Right renal pelvis (tissue), 4 donors: ENCODE measurements at regions not wholly inside any gene's neighbourhood (a gene's known extent, or its start where the extent isn't known, plus 50 kb on each side); places are given as distances from the start of the nearest gene placed in this dataset.

Experiments
- DNase-seq, 4 donors: peaks; one replicate each; pipeline ENCODE4 v3.0.0-alpha.2; 2013; ENCODE audit warnings: low read depth in 4 of 4, low spot score in 3 of 4, missing footprints in 1 of 4

DNA sequence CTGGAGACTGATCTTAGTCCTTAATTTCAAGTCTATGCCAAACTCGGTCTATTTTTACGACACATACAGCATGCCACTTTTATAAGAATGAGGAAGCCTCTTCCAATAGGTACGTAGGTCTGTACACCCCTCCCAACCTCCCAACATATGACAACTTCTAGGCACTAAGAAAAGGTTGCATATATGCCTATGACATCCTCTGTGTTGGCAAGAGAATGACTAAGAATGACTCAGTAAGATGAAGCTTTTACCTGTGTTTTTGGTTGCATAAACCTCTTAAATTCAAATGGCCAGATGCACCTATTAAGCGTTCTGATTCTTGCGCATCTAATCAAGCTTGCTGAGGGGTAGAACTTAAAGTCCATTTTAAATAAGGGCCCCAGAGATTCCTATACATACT is 586.4 kb upstream of the ZEB2 start:
- no peak for DNase-seq

GRCh38 chr2:145102706-145103105 is 582.8 kb upstream of the ZEB2 start:
- DNase-seq = no peak

- DNase-seq = no peak
Observed at GRCh38 chr2:145100301-145100700, 580.4 kb upstream of the ZEB2 start.

- no peak for DNase-seq
Observed at GRCh38 chr2:145096582-145096981, 576.7 kb upstream of the ZEB2 start.

DNA sequence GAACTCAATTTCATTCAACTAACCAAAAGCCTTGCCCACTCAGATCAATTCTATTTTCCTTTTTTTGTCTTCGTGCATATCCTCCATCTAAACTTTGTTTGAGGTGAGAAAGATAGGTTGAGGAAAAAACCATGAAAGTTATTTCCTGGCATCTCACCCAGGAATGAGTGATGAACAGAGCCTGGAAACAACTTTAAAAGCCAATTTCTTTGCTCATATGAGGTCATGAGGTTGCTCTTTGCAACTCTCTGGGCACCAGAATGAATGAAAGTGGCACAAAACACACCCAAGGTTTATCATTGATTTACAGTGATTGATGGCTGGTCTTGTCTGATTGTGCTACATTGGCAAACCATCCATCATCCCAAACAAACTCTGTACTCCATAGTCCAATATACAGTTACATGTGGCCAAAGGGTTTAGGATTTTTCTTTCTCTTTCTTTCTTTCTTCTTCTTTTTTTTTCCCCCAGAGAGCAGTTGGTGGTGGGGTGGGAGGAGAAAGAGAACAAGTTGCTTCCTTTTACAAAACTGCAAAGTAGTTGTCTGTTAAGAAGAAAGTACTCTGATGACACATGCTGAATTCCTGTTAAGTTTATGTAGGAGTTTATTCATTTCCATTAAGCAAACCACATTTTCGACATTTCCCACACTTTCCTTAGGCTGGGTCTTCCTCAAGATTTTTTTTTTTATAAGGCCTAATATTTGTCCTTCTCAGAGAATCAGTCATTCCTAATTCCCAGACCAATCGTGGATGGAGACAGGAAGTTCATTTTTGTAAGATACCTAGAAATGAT is 575.9 kb upstream of the ZEB2 start:
- DNase-seq = no peak

DNA sequence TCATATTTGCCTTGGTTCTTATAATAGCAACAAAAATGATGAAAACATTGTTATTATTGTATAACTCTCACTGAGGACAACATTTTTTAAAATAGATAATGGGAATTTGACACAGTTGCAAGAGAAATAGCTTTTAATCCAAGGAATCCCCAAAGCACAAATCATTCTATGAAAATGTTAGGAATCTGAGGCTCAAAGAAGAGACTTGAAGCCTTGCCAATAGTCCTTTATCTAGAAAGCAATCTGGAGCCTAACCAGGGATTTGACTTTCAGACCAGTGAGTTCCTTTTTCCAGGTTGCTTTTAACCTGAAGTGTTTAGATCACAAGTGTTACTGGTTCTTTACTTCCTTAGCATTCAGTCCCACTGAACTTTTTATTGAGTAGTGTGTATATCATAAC is 574.5 kb upstream of the ZEB2 start:
- no peak for DNase-seq

GRCh38 chr2:145091967-145092366 is 572.0 kb upstream of the ZEB2 start:
- no peak for DNase-seq

DNA sequence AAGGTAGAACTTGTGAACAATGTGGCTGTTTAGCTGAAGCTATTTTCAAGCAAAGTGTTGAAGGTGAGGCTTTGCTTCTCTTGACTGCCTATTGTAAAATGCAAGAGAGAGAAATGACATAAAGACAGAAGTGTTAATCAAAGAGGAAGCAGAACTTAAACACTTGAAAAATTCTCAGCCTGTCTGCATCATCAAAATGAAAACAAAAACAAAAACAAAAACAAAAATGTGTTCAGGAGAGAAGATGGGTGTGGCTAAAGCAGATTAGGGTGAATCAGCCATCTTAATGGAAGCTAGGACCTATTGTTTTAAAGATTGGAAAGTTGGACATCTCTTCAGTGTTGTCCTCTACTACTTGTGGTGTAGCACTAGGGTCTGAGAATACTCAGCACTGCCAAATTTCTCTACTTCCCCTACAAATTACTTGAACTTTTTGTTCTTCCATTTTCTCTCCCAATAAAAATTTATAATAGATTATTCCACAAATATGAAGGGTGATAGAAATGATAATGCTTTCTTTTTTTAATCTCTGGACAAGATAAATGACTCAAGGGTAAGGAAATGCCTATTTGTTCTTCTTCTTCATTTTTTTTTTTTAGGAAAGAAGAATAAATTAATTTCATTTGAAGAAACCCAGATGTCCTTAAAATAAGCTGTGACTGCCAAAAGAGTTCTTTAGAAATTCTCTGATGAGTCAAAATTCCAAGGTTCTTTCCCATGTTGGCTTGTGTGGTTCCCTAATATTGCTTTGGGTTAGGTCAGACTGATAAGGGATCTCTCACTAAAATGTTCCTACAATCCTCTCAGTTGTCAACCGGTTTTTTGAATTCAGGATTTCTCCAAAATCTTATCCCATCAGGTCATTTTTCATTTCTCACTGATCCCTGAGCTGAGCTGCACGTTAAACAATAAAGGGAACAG is 571.2 kb upstream of the ZEB2 start:
- no peak for DNase-seq

DNA sequence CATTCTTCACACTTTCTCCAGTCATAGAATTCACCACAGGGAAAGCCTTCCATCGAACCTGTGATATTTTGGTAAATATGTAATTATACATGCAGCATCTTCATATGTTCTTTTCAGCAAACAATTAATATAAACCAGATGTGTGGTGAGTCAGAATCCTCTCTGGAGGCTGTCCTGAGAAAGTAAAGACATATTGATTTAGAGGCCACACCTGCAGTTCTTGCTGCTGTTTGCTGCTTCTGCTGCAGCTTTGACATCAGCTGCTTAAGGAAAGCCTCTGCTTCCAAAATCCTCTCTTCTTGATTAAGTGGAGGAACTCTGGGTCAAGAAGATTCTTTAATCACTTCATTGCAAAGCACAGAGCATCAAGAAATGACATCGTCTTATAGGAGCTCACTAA is 568.8 kb upstream of the ZEB2 start:
- no peak for DNase-seq

DNA sequence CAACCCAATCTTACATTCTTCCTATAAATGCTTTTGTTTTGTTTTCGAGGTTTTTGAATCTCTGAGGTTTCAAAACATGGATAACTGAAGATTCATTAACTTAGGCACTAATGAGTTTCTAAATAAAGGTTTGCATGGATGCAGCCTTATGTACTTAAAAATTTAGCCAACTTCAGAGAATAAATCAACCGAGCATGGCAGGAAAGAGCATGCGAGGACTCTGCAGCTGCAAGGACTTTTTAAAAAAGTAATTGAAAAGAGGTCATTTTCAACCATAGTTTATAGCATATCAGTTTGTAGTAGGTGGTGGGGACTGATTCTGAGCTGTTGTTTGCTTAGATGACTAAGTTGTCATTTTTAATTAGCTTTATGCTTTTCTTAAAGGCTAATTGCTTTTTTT is 567.0 kb upstream of the ZEB2 start:
- no peak for DNase-seq

GRCh38 chr2:145085612-145086011 is 565.7 kb upstream of the ZEB2 start:
- no peak for DNase-seq

GRCh38 chr2:145080426-145080825 is 560.5 kb upstream of the ZEB2 start:
- no peak for DNase-seq

GRCh38 chr2:145079641-145080040 is 559.7 kb upstream of the ZEB2 start:
- no peak for DNase-seq

GRCh38 chr2:145078923-145079322 is 559.0 kb upstream of the ZEB2 start:
- DNase-seq = no peak

- DNase-seq = no peak
Observed at GRCh38 chr2:145076085-145076484, 556.2 kb upstream of the ZEB2 start.

- DNase-seq = no peak
Observed at GRCh38 chr2:145075454-145076062, 555.6 kb upstream of the ZEB2 start.

- DNase-seq = no peak
Observed at GRCh38 chr2:145070703-145071102, 550.8 kb upstream of the ZEB2 start.

GRCh38 chr2:145068509-145068908 is 548.6 kb upstream of the ZEB2 start:
- no peak for DNase-seq

GRCh38 chr2:145067549-145068030 is 547.7 kb upstream of the ZEB2 start:
- no peak for DNase-seq

GRCh38 chr2:145066856-145067548 is 547.1 kb upstream of the ZEB2 start:
- DNase-seq = no peak
